ENCODE measurements at regions not wholly inside any gene's neighbourhood (a gene's known extent, or its start where the extent isn't known, plus 50 kb on each side); places are given as distances from the start of the nearest gene placed in this dataset.
"Not testable (repeated sequence)": the region's sequence is repeated elsewhere in the genome, so short reads cannot be mapped to it uniquely, and the experiment has no call there.

GRCh38 chr1:149157409-149157808 is 54.1 kb upstream of the NBPF9 start:
- H3K4me3 Mint-ChIP-seq; CTCF ChIA-PET; DNase-seq; H3K27me3 Mint-ChIP-seq; H3K9me3 Mint-ChIP-seq; H3K36me3 Mint-ChIP-seq (ENCODE audit: low read depth); POLR2A ChIA-PET: not testable (repeated sequence)
- Mint-ChIP-seq H3K27ac (peak overlapping the region; percentile 47), H3K4me1 (peaks cover 15% of the 10 kb centered on the region)

- H3K4me3 Mint-ChIP-seq; DNase-seq; H3K27ac Mint-ChIP-seq; H3K36me3 Mint-ChIP-seq (ENCODE audit: low read depth); H3K27me3 Mint-ChIP-seq; H3K9me3 Mint-ChIP-seq; POLR2A ChIA-PET; CTCF ChIA-PET: not testable (repeated sequence)
- H3K4me1 Mint-ChIP-seq: peaks cover 15% of the 10 kb centered on the region
Measured at GRCh38 chr1:149158308-149158707, 55.0 kb upstream of the NBPF9 start.

GRCh38 chr1:149163063-149163444 is 59.7 kb upstream of the NBPF9 start:
- H3K9me3 Mint-ChIP-seq; H3K4me3 Mint-ChIP-seq; POLR2A ChIA-PET; H3K27ac Mint-ChIP-seq; CTCF ChIA-PET; DNase-seq; H3K27me3 Mint-ChIP-seq; H3K36me3 Mint-ChIP-seq (ENCODE audit: low read depth): not testable (repeated sequence)
- H3K4me1 Mint-ChIP-seq: peaks cover 13% of the 10 kb centered on the region

GRCh38 chr1:149174765-149175164 is 71.4 kb upstream of the NBPF9 start:
- CTCF ChIA-PET; H3K36me3 Mint-ChIP-seq (ENCODE audit: low read depth); H3K4me1 Mint-ChIP-seq; H3K9me3 Mint-ChIP-seq; POLR2A ChIA-PET; H3K27me3 Mint-ChIP-seq: not testable (repeated sequence)
- peak; percentile 16 for DNase-seq
- Mint-ChIP-seq H3K27ac (peak overlapping the region; percentile 54), H3K4me3 (peak overlapping the region; percentile 76)

- POLR2A ChIA-PET; H3K9me3 Mint-ChIP-seq; CTCF ChIA-PET; H3K4me1 Mint-ChIP-seq; H3K27me3 Mint-ChIP-seq; H3K36me3 Mint-ChIP-seq (ENCODE audit: low read depth): not testable (repeated sequence)
- DNase-seq: peak; percentile 23
- Mint-ChIP-seq H3K4me3 (peak overlapping the region; percentile 70), H3K27ac (peak overlapping the region; percentile 44)
Measured at GRCh38 chr1:149175812-149176211, 72.5 kb upstream of the NBPF9 start.

GRCh38 chr1:149176453-149177316 is 73.3 kb upstream of the NBPF9 start:
- peak overlapping the region; percentile 76 for H3K27ac Mint-ChIP-seq
- CTCF ChIA-PET; H3K36me3 Mint-ChIP-seq (ENCODE audit: low read depth); POLR2A ChIA-PET; H3K4me1 Mint-ChIP-seq; H3K27me3 Mint-ChIP-seq; H3K9me3 Mint-ChIP-seq: not testable (repeated sequence)
- H3K4me3 Mint-ChIP-seq: peak overlapping the region; percentile 79
- peak; percentile 63 for DNase-seq

GRCh38 chr1:149190742-149191141 is 87.4 kb upstream of the NBPF9 start:
- H3K27me3 Mint-ChIP-seq; H3K4me3 Mint-ChIP-seq; H3K4me1 Mint-ChIP-seq; H3K9me3 Mint-ChIP-seq; DNase-seq; CTCF ChIA-PET; H3K27ac Mint-ChIP-seq; POLR2A ChIA-PET; H3K36me3 Mint-ChIP-seq (ENCODE audit: low read depth): not testable (repeated sequence)

GRCh38 chr1:149196651-149197050 is 93.3 kb upstream of the NBPF9 start:
- H3K9me3 Mint-ChIP-seq; H3K27ac Mint-ChIP-seq; POLR2A ChIA-PET; H3K4me3 Mint-ChIP-seq; CTCF ChIA-PET; H3K27me3 Mint-ChIP-seq; H3K36me3 Mint-ChIP-seq (ENCODE audit: low read depth); DNase-seq; H3K4me1 Mint-ChIP-seq: not testable (repeated sequence)

GRCh38 chr1:149200567-149200966 is 97.2 kb upstream of the NBPF9 start:
- H3K27me3 Mint-ChIP-seq; CTCF ChIA-PET; H3K9me3 Mint-ChIP-seq; DNase-seq; H3K27ac Mint-ChIP-seq; H3K4me3 Mint-ChIP-seq; H3K36me3 Mint-ChIP-seq (ENCODE audit: low read depth); POLR2A ChIA-PET; H3K4me1 Mint-ChIP-seq: not testable (repeated sequence)

GRCh38 chr1:149202283-149202682 is 98.9 kb upstream of the NBPF9 start:
- H3K4me3 Mint-ChIP-seq; H3K27ac Mint-ChIP-seq; CTCF ChIA-PET; POLR2A ChIA-PET; H3K9me3 Mint-ChIP-seq; H3K36me3 Mint-ChIP-seq (ENCODE audit: low read depth); DNase-seq; H3K27me3 Mint-ChIP-seq; H3K4me1 Mint-ChIP-seq: not testable (repeated sequence)

GRCh38 chr1:149204396-149204795 is 101.0 kb upstream of the NBPF9 start:
- H3K36me3 Mint-ChIP-seq (ENCODE audit: low read depth); H3K27me3 Mint-ChIP-seq; H3K9me3 Mint-ChIP-seq; H3K4me3 Mint-ChIP-seq; CTCF ChIA-PET; POLR2A ChIA-PET; H3K4me1 Mint-ChIP-seq; H3K27ac Mint-ChIP-seq; DNase-seq: not testable (repeated sequence)

- POLR2A ChIA-PET; H3K4me3 Mint-ChIP-seq; DNase-seq; H3K9me3 Mint-ChIP-seq; H3K36me3 Mint-ChIP-seq (ENCODE audit: low read depth); H3K27ac Mint-ChIP-seq; CTCF ChIA-PET; H3K4me1 Mint-ChIP-seq; H3K27me3 Mint-ChIP-seq: not testable (repeated sequence)
Measured at GRCh38 chr1:149208836-149209235, 105.5 kb upstream of the NBPF9 start.

- H3K4me3 Mint-ChIP-seq; H3K4me1 Mint-ChIP-seq; H3K27me3 Mint-ChIP-seq; H3K9me3 Mint-ChIP-seq; CTCF ChIA-PET; POLR2A ChIA-PET; H3K36me3 Mint-ChIP-seq (ENCODE audit: low read depth); H3K27ac Mint-ChIP-seq; DNase-seq: not testable (repeated sequence)
Measured at GRCh38 chr1:149211757-149212420, 108.5 kb upstream of the NBPF9 start.

GRCh38 chr1:149212946-149213345 is 109.6 kb upstream of the NBPF9 start:
- H3K9me3 Mint-ChIP-seq; POLR2A ChIA-PET; H3K36me3 Mint-ChIP-seq (ENCODE audit: low read depth); CTCF ChIA-PET; H3K27me3 Mint-ChIP-seq; H3K27ac Mint-ChIP-seq; DNase-seq; H3K4me3 Mint-ChIP-seq; H3K4me1 Mint-ChIP-seq: not testable (repeated sequence)

Data from activated CD4-positive, alpha-beta memory T cell treated with anti-CD3 and anti-CD28 coated beads, Interleukin-2, amount 10 ng/mL, durations not matched to agents 7 days and 5 days (primary cell).